ENCODE measurements at regions not wholly inside any gene's neighbourhood (a gene's known extent, or its start where the extent isn't known, plus 50 kb on each side); places are given as distances from the start of the nearest gene placed in this dataset.
"Not testable (repeated sequence)": the region's sequence is repeated elsewhere in the genome, so short reads cannot be mapped to it uniquely, and the experiment has no call there.

- TF ChIP-seq CTCF (IDR thresholded peaks at IDR 0.05; ENCODE audit: insufficient read depth, low read depth, low read length, missing control alignments), result no peak
- no peak overlapping the region for H3K4me3 ChIP-seq (ENCODE audit: low read depth, low read length)
- no peak for DNase-seq (ENCODE audit: low read depth)
These were observed 113.4 kb upstream of the GHR start for GRCh38 chr5:42309865-42310264.

GRCh38 chr5:42315214-42315613, 108.0 kb upstream of the GHR start:
- TF ChIP-seq CTCF (IDR thresholded peaks at IDR 0.05; ENCODE audit: insufficient read depth, low read depth, low read length, missing control alignments), result no peak
- H3K4me3 ChIP-seq (ENCODE audit: low read depth, low read length), result no peak overlapping the region
- no peak for DNase-seq (ENCODE audit: low read depth)

GRCh38 chr5:42317575-42317974, 105.7 kb upstream of the GHR start:
- H3K4me3 ChIP-seq (ENCODE audit: low read depth, low read length), result no peak overlapping the region
- no peak for DNase-seq (ENCODE audit: low read depth)
- no peak for TF ChIP-seq CTCF (IDR thresholded peaks at IDR 0.05; ENCODE audit: insufficient read depth, low read depth, low read length, missing control alignments)

- H3K4me3 ChIP-seq (ENCODE audit: low read depth, low read length); DNase-seq (ENCODE audit: low read depth): not testable (repeated sequence)
These were observed 103.7 kb upstream of the GHR start for GRCh38 chr5:42319546-42319945.

GRCh38 chr5:42321785-42322184, 101.5 kb upstream of the GHR start:
- no peak for DNase-seq (ENCODE audit: low read depth)
- H3K4me3 ChIP-seq (ENCODE audit: low read depth, low read length), result no peak overlapping the region
- no peak for TF ChIP-seq CTCF (IDR thresholded peaks at IDR 0.05; ENCODE audit: insufficient read depth, low read depth, low read length, missing control alignments)

- DNase-seq (ENCODE audit: low read depth), result no peak
- no peak overlapping the region for H3K4me3 ChIP-seq (ENCODE audit: low read depth, low read length)
These were observed 86.1 kb upstream of the GHR start for GRCh38 chr5:42337143-42337542.

GRCh38 chr5:42337607-42338006, 85.6 kb upstream of the GHR start:
- no peak overlapping the region for H3K4me3 ChIP-seq (ENCODE audit: low read depth, low read length)

More at GRCh38 chr5:42337143-42337542, 86.1 kb upstream of the GHR start:
- TF ChIP-seq CTCF (IDR thresholded peaks at IDR 0.05; ENCODE audit: insufficient read depth, low read depth, low read length, missing control alignments), result no peak

More at GRCh38 chr5:42337607-42338006, 85.6 kb upstream of the GHR start:
- TF ChIP-seq CTCF (IDR thresholded peaks at IDR 0.05; ENCODE audit: insufficient read depth, low read depth, low read length, missing control alignments), result no peak
- no peak for DNase-seq (ENCODE audit: low read depth)

Data from GM12865 (cell line).